A549 (cell line): ENCODE measurements at regions not wholly inside any gene's neighbourhood (a gene's known extent, or its start where the extent isn't known, plus 50 kb on each side); places are given as distances from the start of the nearest gene placed in this dataset.
"Not testable (repeated sequence)": the region's sequence is repeated elsewhere in the genome, so short reads cannot be mapped to it uniquely, and the experiment has no call there.

ENCODE experiments used
- ATAC-seq, 2 experiments: fragments of 200-7000 bp in 1 of 2; fragments of >200 bp in 1 of 2; cut with Nextera tagmentation in 1 of 2; cut with Tn5 transposase in 1 of 2; 3 replicates each; pipeline versions ENCODE4 v1.8.0 to v1.9.1; 2018 to 2020; ENCODE audit warnings: mild to moderate bottlenecking in 1 of 2, moderate library complexity in 1 of 2
- CTCF ChIA-PET: fragments of 300-600 bp; sonication (Branson Sonifier 250); formaldehyde crosslinking; extraction: SDS; loops from one replicate; lab custom pipeline; 2021; ENCODE audit warnings: antibody characterized with exemption, inconsistent platforms; lab: Yijun Ruan, JAX
- POLR2A ChIA-PET: fragments of 350-600 bp; formaldehyde crosslinking; extraction: SDS; loops from one replicate; lab custom pipeline; 2021; ENCODE audit warnings: antibody characterized with exemption, inconsistent platforms; lab: Yijun Ruan, JAX
- DNase-seq, 2 experiments: peaks; one replicate each; pipeline versions ENCODE4 v3.0.0 to v3.0.0-alpha.2; 2011 to 2016; ENCODE audit warnings: low read depth in 1 of 2, low spot score in 1 of 2
- FAIRE-seq: peaks from 2 replicates; lab custom pipeline; 2011; peaks lifted over from hg19 to GRCh38; lab: Jason Lieb, UNC
- H3K27ac ChIP-seq, 2 experiments: fragments of >200 bp; sonication (Bioruptor Twin); formaldehyde crosslinking; 3 replicates each; pipeline ENCODE4 v1.5.1; 2016 to 2017
- H3K4me1 ChIP-seq: fragments of >200 bp; sonication (Bioruptor Twin); formaldehyde crosslinking; 3 replicates; pipeline ENCODE4 v1.6.1; 2016
- H3K4me2 ChIP-seq: fragments of >200 bp; sonication (Bioruptor Twin); formaldehyde crosslinking; 3 replicates; pipeline ENCODE4 v1.6.1; 2016
- H3K4me3 ChIP-seq: fragments of >200 bp; sonication (Bioruptor Twin); formaldehyde crosslinking; 3 replicates; pipeline ENCODE4 v1.5.1; 2016
- H3K9me3 ChIP-seq: fragments of >200 bp; sonication (Bioruptor Twin); formaldehyde crosslinking; 3 replicates; pipeline ENCODE4 v1.6.1; 2016
- BHLHE40 ChIP-seq: IDR thresholded peaks from 2 replicates; pipeline ENCODE4 v1.6.1; 2012; ENCODE audit warnings: low read depth, low read length, inconsistent platforms
- CBX8 ChIP-seq: fragments of 200-600 bp; sonication (generic); IDR thresholded peaks from 2 replicates; pipeline ENCODE4 v1.6.1; 2016
- CHD4 ChIP-seq: fragments of 200-600 bp; sonication (generic); IDR thresholded peaks from 2 replicates; pipeline ENCODE4 v1.6.1; 2016; ENCODE audit warnings: antibody characterized with exemption, mild to moderate bottlenecking, borderline replicate concordance
- CTCF ChIP-seq: fragments of >200 bp; sonication (Bioruptor Twin); formaldehyde crosslinking; IDR thresholded peaks from 3 replicates; pipeline ENCODE4 v1.5.1; 2016
- E2F6 ChIP-seq: IDR thresholded peaks from 2 replicates; pipeline ENCODE4 v1.6.1; 2012; ENCODE audit warnings: low read depth, borderline replicate concordance
- EHF ChIP-seq: fragments of 250-450 bp; sonication (Bioruptor Pico); IDR thresholded peaks from 2 replicates; pipeline ENCODE4 v1.5.0; 2020; ENCODE audit warnings: mild to moderate bottlenecking
- EHMT2 ChIP-seq: fragments of 200-600 bp; sonication (generic); IDR thresholded peaks from 2 replicates; pipeline ENCODE4 v1.6.1; 2016; ENCODE audit warnings: antibody characterized with exemption, low read depth, mild to moderate bottlenecking, moderate library complexity
- ELK1 ChIP-seq: fragments of 150-350 bp; IDR thresholded peaks from 2 replicates; pipeline ENCODE4 v1.6.1; 2014; ENCODE audit warnings: low read depth, mild to moderate bottlenecking, low read length
- EP300 ChIP-seq, 2 experiments: fragments of >200 bp; sonication (Bioruptor Twin); formaldehyde crosslinking; IDR thresholded peaks; 2 replicates in 1 of 2; 3 replicates in 1 of 2; pipeline ENCODE4 v1.6.1; 2016 to 2017
- FOSL2 ChIP-seq, 2 experiments: fragments of 450-650 bp in 1 of 2; fragments of >200 bp in 1 of 2; sonication (Bioruptor Twin) in 1 of 2; formaldehyde crosslinking; IDR thresholded peaks; 2 replicates each; pipeline versions ENCODE4 v1.5.0 to v1.6.1; 2016 to 2020; ENCODE audit warnings: mild to moderate bottlenecking in 1 of 2, moderate library complexity in 1 of 2
- FOXS1 ChIP-seq: fragments of 250-450 bp; sonication (Bioruptor Pico); IDR thresholded peaks from 2 replicates; pipeline ENCODE4 v1.5.0; 2020; ENCODE audit warnings: mild to moderate bottlenecking, moderate library complexity
- GATA3 ChIP-seq: IDR thresholded peaks from 2 replicates; pipeline ENCODE4 v1.6.1; 2012; ENCODE audit warnings: borderline replicate concordance
- HEYL ChIP-seq: fragments of 250-450 bp; sonication (Bioruptor Pico); IDR thresholded peaks from 2 replicates; pipeline ENCODE4 v1.8.0; 2021; ENCODE audit warnings: mild to moderate bottlenecking, moderate library complexity
- HOXA7 ChIP-seq: fragments of 250-450 bp; sonication (Bioruptor Pico); IDR thresholded peaks from 2 replicates; pipeline ENCODE4 v1.5.0; 2020; ENCODE audit warnings: mild to moderate bottlenecking, moderate library complexity
- HOXB5 ChIP-seq: fragments of 250-450 bp; sonication (Bioruptor Pico); IDR thresholded peaks from 2 replicates; pipeline ENCODE4 v1.5.0; 2020; ENCODE audit warnings: mild to moderate bottlenecking, moderate library complexity
- JUNB ChIP-seq: fragments of >200 bp; sonication (Bioruptor Twin); formaldehyde crosslinking; IDR thresholded peaks from 2 replicates; pipeline ENCODE4 v1.6.1; 2016
- KDM5A ChIP-seq: fragments of 200-600 bp; sonication (generic); IDR thresholded peaks from 2 replicates; pipeline ENCODE4 v1.6.1; 2016; ENCODE audit warnings: antibody characterized with exemption, mild to moderate bottlenecking
- MAFK ChIP-seq: fragments of 450-650 bp; IDR thresholded peaks from 2 replicates; pipeline ENCODE4 v1.6.1; 2014; ENCODE audit not compliant: partially characterized antibody
- MAZ ChIP-seq: fragments of 150-350 bp; IDR thresholded peaks from 2 replicates; pipeline ENCODE4 v1.6.1; 2014; ENCODE audit warnings: antibody characterized with exemption, low read depth, low read length, borderline replicate concordance
- PBX3 ChIP-seq: IDR thresholded peaks from 2 replicates; pipeline ENCODE4 v1.6.1; 2012
- POLR2A ChIP-seq: IDR thresholded peaks from 2 replicates; pipeline ENCODE4 v1.6.1; 2012; ENCODE audit warnings: mild to moderate bottlenecking, low read length
- RFX5 ChIP-seq: fragments of 450-650 bp; IDR thresholded peaks from 2 replicates; pipeline ENCODE4 v1.7.1; 2014; ENCODE audit warnings: antibody characterized with exemption, mild to moderate bottlenecking, moderate library complexity
- SREBF2 ChIP-seq: fragments of 450-650 bp; IDR thresholded peaks from 2 replicates; pipeline ENCODE4 v1.6.1; 2014; ENCODE audit warnings: mild to moderate bottlenecking, moderate library complexity
- TFCP2L1 ChIP-seq: fragments of 250-450 bp; sonication (Bioruptor Pico); IDR thresholded peaks from 2 replicates; pipeline ENCODE4 v1.5.0; 2021; ENCODE audit warnings: mild to moderate bottlenecking
- TP53 ChIP-seq: fragments of 250-450 bp; sonication (Bioruptor Pico); IDR thresholded peaks from 2 replicates; pipeline ENCODE4 v1.5.0; 2021; ENCODE audit warnings: mild to moderate bottlenecking, moderate library complexity
- ZFP36 ChIP-seq: fragments of 450-650 bp; IDR thresholded peaks from 2 replicates; pipeline ENCODE4 v1.6.1; 2014; ENCODE audit warnings: borderline replicate concordance; ENCODE audit not compliant: partially characterized antibody
- ZNF302 ChIP-seq: fragments of 250-450 bp; sonication (Bioruptor Pico); IDR thresholded peaks from 2 replicates; pipeline ENCODE4 v1.9.0; 2021; ENCODE audit warnings: inconsistent platforms, mild to moderate bottlenecking, moderate library complexity
- WGBS: methylation state at CpG from one replicate; pipeline ENCODE4 v1.1.6; 2017; ENCODE audit errors: missing lambda C conversion rate; 5-methylcytosine and 5-hydroxymethylcytosine counted together

- POLR2A ChIA-PET, DNase-seq: not testable (repeated sequence)
These were observed 82.3 kb upstream of the C3orf49 start for GRCh38 chr3:63736757-63737156.

GRCh38 chr3:63738577-63738976, 80.5 kb upstream of the C3orf49 start:
- CTCF ChIA-PET, H3K27ac ChIP-seq, FAIRE-seq, DNase-seq, H3K4me2 ChIP-seq, ATAC-seq, H3K4me1 ChIP-seq, H3K9me3 ChIP-seq, POLR2A ChIA-PET, H3K4me3 ChIP-seq: not testable (repeated sequence)
- 19% methylated on average over 2 of the region's 3 CpGs for WGBS

More at GRCh38 chr3:63736757-63737156, 82.3 kb upstream of the C3orf49 start:
- H3K4me3 ChIP-seq, H3K4me2 ChIP-seq, ATAC-seq, CTCF ChIA-PET, H3K4me1 ChIP-seq, H3K27ac ChIP-seq, FAIRE-seq, H3K9me3 ChIP-seq: not testable (repeated sequence)
- no CpG with 5 or more reads among the region's 2 CpGs for WGBS

- CTCF ChIA-PET, result no interaction called here
- 0% methylated on average over 1 of the region's 1 CpG for WGBS
- ATAC-seq (no peak), FAIRE-seq (no peak), DNase-seq (no peak)
- TF ChIP-seq ZNF302 (CRISPR knock-in tag) (no peak), POLR2A (no peak), EHF (CRISPR knock-in tag) (no peak), EHMT2 (no peak), GATA3 (no peak), MAFK (no peak), MAZ (no peak), CBX8 (no peak), HEYL (CRISPR knock-in tag) (no peak), TFCP2L1 (no peak), E2F6 (no peak), FOXS1 (CRISPR knock-in tag) (no peak), HOXB5 (CRISPR knock-in tag) (no peak), CTCF (no peak), KDM5A (no peak), HOXA7 (CRISPR knock-in tag) (no peak), ZFP36 (no peak), TP53 (no peak), CHD4 (no peak)
- H3K9me3 ChIP-seq, result no peaks in the 10 kb centered on the region
- POLR2A ChIA-PET, result no interaction called here
- H3K27ac ChIP-seq, result no peak overlapping the region
- H3K4me3 ChIP-seq, result no peak overlapping the region
- H3K4me2 ChIP-seq, result no peak overlapping the region
- H3K4me1 ChIP-seq, result no peaks in the 10 kb centered on the region
These were observed 79.6 kb upstream of the C3orf49 start for GRCh38 chr3:63739474-63739873.

GRCh38 chr3:63740116-63740515, 79.0 kb upstream of the C3orf49 start:
- ChIA-PET POLR2A (no interaction called here), CTCF (no interaction called here)
- Histone ChIP-seq H3K4me2 (no peak overlapping the region), H3K4me1 (no peaks in the 10 kb centered on the region), H3K4me3 (no peak overlapping the region), H3K27ac (no peak overlapping the region), H3K9me3 (no peaks in the 10 kb centered on the region)
- TF ChIP-seq PBX3 (no peak), RFX5 (no peak), JUNB (no peak), HEYL (CRISPR knock-in tag) (no peak), FOSL2 (IDR thresholded peaks at IDR 0.05) (no peak), FOSL2 (CRISPR knock-in tag; IDR thresholded peaks at IDR 0.05) (no peak), CTCF (no peak), EP300 (IDR thresholded peaks at IDR 0.05) (no peak), HOXA7 (CRISPR knock-in tag) (no peak), ELK1 (no peak), BHLHE40 (no peak), CHD4 (no peak), SREBF2 (no peak)
- ATAC-seq (no peak), FAIRE-seq (no peak), DNase-seq (no peak)
